Mammary epithelial cell (primary cell): ENCODE measurements at regions not wholly inside any gene's neighbourhood (a gene's known extent, or its start where the extent isn't known, plus 50 kb on each side); places are given as distances from the start of the nearest gene placed in this dataset.

Experiments
- CTCF ChIP-seq, 2 donors: IDR thresholded peaks in 1 of 2; conservative IDR thresholded peaks in 1 of 2; 2 replicates each; pipeline ENCODE4 v1.5.1; 2011 to 2012; ENCODE audit warnings: inconsistent platforms in 2 of 2, low read length in 2 of 2, mild to moderate bottlenecking in 2 of 2, control low read depth in 1 of 2, low read depth in 1 of 2; ENCODE audit not compliant: insufficient read depth in 1 of 2; ENCODE audit errors: extremely low read depth in 1 of 2
- EZH2 ChIP-seq: IDR thresholded peaks from 2 replicates; pipeline ENCODE4 v1.6.1; 2012; ENCODE audit warnings: low read length, inconsistent platforms, borderline replicate concordance

- TF ChIP-seq CTCF (conservative IDR thresholded peaks at IDR 0.05 in 1 of 2, IDR thresholded peaks at IDR 0.05 in 1 of 2; ENCODE audit: extremely low read depth in 1 of 2, insufficient read depth in 1 of 2, low read depth in 1 of 2, low read length in 2 of 2) (no peak), EZH2 (no peak)
Measured at GRCh38 chr4:124777007-124777406, 64.5 kb upstream of the ANKRD50 start.
